ENCODE measurements at regions not wholly inside any gene's neighbourhood (a gene's known extent, or its start where the extent isn't known, plus 50 kb on each side); places are given as distances from the start of the nearest gene placed in this dataset.

- H3K36me3 Mint-ChIP-seq (ENCODE audit: insufficient read depth, unreplicated experiment), result no peaks in the 10 kb centered on the region
- TF ChIP-seq CTCF (IDR thresholded peaks at IDR 0.05; ENCODE audit: unreplicated experiment), result no peak
- H3K27me3 Mint-ChIP-seq (ENCODE audit: insufficient read depth, unreplicated experiment), result no peaks in the 10 kb centered on the region
- no peak for DNase-seq (ENCODE audit: unreplicated experiment)
- intact Hi-C loops (cut with micrococcal nuclease), result no loop called here
- H3K27ac Mint-ChIP-seq (ENCODE audit: low read depth, unreplicated experiment), result no peak overlapping the region
- H3K4me3 Mint-ChIP-seq (ENCODE audit: unreplicated experiment), result no peak overlapping the region
- no peaks in the 10 kb centered on the region for H3K9me3 Mint-ChIP-seq (ENCODE audit: unreplicated experiment)
- peaks cover 12% of the 10 kb centered on the region for H3K4me1 Mint-ChIP-seq (ENCODE audit: insufficient read depth, unreplicated experiment)
- no TSS peak for BruUV-seq (replicated peaks)
- CTCF ChIA-PET, result no interaction called here
- POLR2A ChIA-PET, result interaction anchor here (0.6 kb wide), 1 partner anchor 675 kb away, joined by 4 read pairs; no protein-coding TSS in a partner anchor
Measured at GRCh38 chr2:107005853-107006252, 119.9 kb upstream of the ST6GAL2 start.

GRCh38 chr2:107006836-107007235 is 120.9 kb upstream of the ST6GAL2 start:
- POLR2A ChIA-PET, result no interaction called here
- H3K4me1 Mint-ChIP-seq (ENCODE audit: insufficient read depth, unreplicated experiment), result peaks cover 10% of the 10 kb centered on the region
- H3K27ac Mint-ChIP-seq (ENCODE audit: low read depth, unreplicated experiment), result no peak overlapping the region
- CTCF ChIA-PET, result interaction anchor here (0.6 to 0.7 kb wide), 2 partner anchors 936 to 1338 kb away, joined by 3 read pairs; no protein-coding TSS in a partner anchor
- no peaks in the 10 kb centered on the region for H3K9me3 Mint-ChIP-seq (ENCODE audit: unreplicated experiment)
- H3K4me3 Mint-ChIP-seq (ENCODE audit: unreplicated experiment), result no peak overlapping the region
- no peaks in the 10 kb centered on the region for H3K27me3 Mint-ChIP-seq (ENCODE audit: insufficient read depth, unreplicated experiment)
- no peaks in the 10 kb centered on the region for H3K36me3 Mint-ChIP-seq (ENCODE audit: insufficient read depth, unreplicated experiment)
- intact Hi-C loops (cut with micrococcal nuclease), result no loop called here
- TF ChIP-seq CTCF (IDR thresholded peaks at IDR 0.05; ENCODE audit: unreplicated experiment), result no peak
- no TSS peak for BruUV-seq (replicated peaks)
- no peak for DNase-seq (ENCODE audit: unreplicated experiment)

- no peak overlapping the region for H3K27ac Mint-ChIP-seq (ENCODE audit: low read depth, unreplicated experiment)
- no TSS peak for BruUV-seq (replicated peaks)
- H3K36me3 Mint-ChIP-seq (ENCODE audit: insufficient read depth, unreplicated experiment), result no peaks in the 10 kb centered on the region
- TF ChIP-seq CTCF (IDR thresholded peaks at IDR 0.05; ENCODE audit: unreplicated experiment), result no peak
- H3K4me3 Mint-ChIP-seq (ENCODE audit: unreplicated experiment), result no peak overlapping the region
- H3K27me3 Mint-ChIP-seq (ENCODE audit: insufficient read depth, unreplicated experiment), result no peaks in the 10 kb centered on the region
- H3K9me3 Mint-ChIP-seq (ENCODE audit: unreplicated experiment), result no peaks in the 10 kb centered on the region
- H3K4me1 Mint-ChIP-seq (ENCODE audit: insufficient read depth, unreplicated experiment), result no peaks in the 10 kb centered on the region
- CTCF ChIA-PET, result no interaction called here
- DNase-seq (ENCODE audit: unreplicated experiment), result no peak
- POLR2A ChIA-PET, result no interaction called here
- intact Hi-C loops (cut with micrococcal nuclease), result no loop called here
Measured at GRCh38 chr2:107007927-107008326, 122.0 kb upstream of the ST6GAL2 start.

- ChIA-PET CTCF (no interaction called here), POLR2A (no interaction called here)
- H3K9me3 Mint-ChIP-seq (ENCODE audit: unreplicated experiment), result no peaks in the 10 kb centered on the region
- H3K27me3 Mint-ChIP-seq (ENCODE audit: insufficient read depth, unreplicated experiment), result no peaks in the 10 kb centered on the region
- no TSS peak for BruUV-seq (replicated peaks)
- no peaks in the 10 kb centered on the region for H3K4me1 Mint-ChIP-seq (ENCODE audit: insufficient read depth, unreplicated experiment)
- H3K27ac Mint-ChIP-seq (ENCODE audit: low read depth, unreplicated experiment), result no peak overlapping the region
- TF ChIP-seq CTCF (IDR thresholded peaks at IDR 0.05; ENCODE audit: unreplicated experiment), result no peak
- no peak for DNase-seq (ENCODE audit: unreplicated experiment)
- intact Hi-C loops (cut with micrococcal nuclease), result no loop called here
- H3K36me3 Mint-ChIP-seq (ENCODE audit: insufficient read depth, unreplicated experiment), result no peaks in the 10 kb centered on the region
- no peak overlapping the region for H3K4me3 Mint-ChIP-seq (ENCODE audit: unreplicated experiment)
Measured at GRCh38 chr2:107008843-107009242, 122.9 kb upstream of the ST6GAL2 start.

All from MCF 10A (cell line).